IMR-90 (cell line): ENCODE measurements at regions not wholly inside any gene's neighbourhood (a gene's known extent, or its start where the extent isn't known, plus 50 kb on each side); places are given as distances from the start of the nearest gene placed in this dataset.

Experiments
- ATAC-seq: fragments of 200-7000 bp; cut with Tn5 transposase; 2 replicates; pipeline ENCODE4 v1.9.1; 2020; ENCODE audit warnings: low read depth, mild to moderate bottlenecking, moderate library complexity
- BruUV-seq: library from RNA; stranded (reverse); fragments of 400-500 nt; replicated peaks from 2 replicates; lab custom pipeline; 2021; lab: Mats Ljungman, UMichigan
- CTCF ChIA-PET: fragments of 300-600 bp; formaldehyde crosslinking; extraction: SDS; loops from one replicate; lab custom pipeline; 2021; ENCODE audit warnings: antibody characterized with exemption; lab: Yijun Ruan, JAX
- POLR2A ChIA-PET: fragments of 300-600 bp; sonication (Branson Sonifier 250); formaldehyde crosslinking; loops from one replicate; lab custom pipeline; 2022; ENCODE audit warnings: antibody characterized with exemption; ENCODE audit not compliant: unreplicated experiment; lab: Charles Lee
- DNase-seq: peaks from one replicate; pipeline ENCODE4 v3.0.0; 2013
- H2AFZ ChIP-seq: replicated peaks from 2 replicates; pipeline ENCODE3; 2013; ENCODE audit warnings: low read length, mild to moderate bottlenecking; ENCODE audit not compliant: poor library complexity
- H2AK5ac ChIP-seq: 2 replicates; pipeline ENCODE4 v1.6.1; 2013; ENCODE audit warnings: low read depth, low read length, inconsistent platforms
- H2AK9ac ChIP-seq: replicated peaks from 2 replicates; pipeline ENCODE3; 2013; ENCODE audit warnings: mild to moderate bottlenecking, low read depth, low read length, moderate library complexity; ENCODE audit not compliant: poor library complexity
- H2BK120ac ChIP-seq: 2 replicates; pipeline ENCODE4 v1.6.1; 2013; ENCODE audit warnings: low read depth, low read length, inconsistent platforms
- H2BK15ac ChIP-seq: 3 replicates; pipeline ENCODE4 v1.6.1; 2013; ENCODE audit warnings: low read depth, low read length, inconsistent platforms
- H2BK20ac ChIP-seq: 2 replicates; pipeline ENCODE4 v1.6.1; 2013; ENCODE audit warnings: low read depth, mild to moderate bottlenecking, inconsistent platforms, low read length, moderate library complexity
- H2BK5ac ChIP-seq: 2 replicates; pipeline ENCODE4 v1.6.1; 2013; ENCODE audit warnings: mild to moderate bottlenecking, low read depth, low read length, inconsistent platforms; ENCODE audit not compliant: poor library complexity, severe bottlenecking
- H3K14ac ChIP-seq: replicated peaks from 2 replicates; pipeline ENCODE4 v1.6.1; 2013; ENCODE audit warnings: low read depth, low read length, inconsistent platforms
- H3K18ac ChIP-seq: 2 replicates; pipeline ENCODE4 v1.6.1; 2013; ENCODE audit warnings: low read depth, low read length, control low read depth
- H3K23ac ChIP-seq: 2 replicates; pipeline ENCODE4 v1.6.1; 2013; ENCODE audit warnings: low read depth, low read length, inconsistent platforms
- H3K27ac ChIP-seq: 2 replicates; pipeline ENCODE4 v1.5.1; 2013; ENCODE audit warnings: mild to moderate bottlenecking, control low read depth, low read length; ENCODE audit not compliant: insufficient read depth
- H3K27me3 ChIP-seq: 2 replicates; pipeline ENCODE4 v1.6.1; 2013; ENCODE audit warnings: low read length; ENCODE audit not compliant: control insufficient read depth, insufficient read depth
- H3K36me3 ChIP-seq: 2 replicates; pipeline ENCODE4 v1.6.1; 2013; ENCODE audit warnings: low read length, mixed read lengths; ENCODE audit not compliant: control insufficient read depth, insufficient read depth
- H3K4ac ChIP-seq: 2 replicates; pipeline ENCODE4 v1.6.1; 2013; ENCODE audit warnings: low read depth, low read length, inconsistent platforms
- H3K4me1 ChIP-seq: 2 replicates; pipeline ENCODE4 v1.6.1; 2013; ENCODE audit warnings: low read length, mixed read lengths; ENCODE audit not compliant: control insufficient read depth, insufficient read depth
- H3K4me2 ChIP-seq: 2 replicates; pipeline ENCODE4 v1.6.1; 2013; ENCODE audit warnings: low read depth, mild to moderate bottlenecking, control low read depth, low read length, moderate library complexity
- H3K4me3 ChIP-seq: 2 replicates; pipeline ENCODE4 v1.5.1; 2013; ENCODE audit warnings: low read depth, mild to moderate bottlenecking, control low read depth, low read length, moderate library complexity; ENCODE audit not compliant: insufficient read depth
- H3K56ac ChIP-seq: 2 replicates; pipeline ENCODE4 v1.6.1; 2013; ENCODE audit warnings: low read length, inconsistent platforms; ENCODE audit not compliant: insufficient read depth; ENCODE audit errors: extremely low read depth
- H3K79me1 ChIP-seq, 2 experiments: 2 replicates each; pipeline ENCODE4 v1.6.1; 2013; ENCODE audit warnings: low read length in 2 of 2, inconsistent platforms in 1 of 2, low read depth in 1 of 2
- H3K9ac ChIP-seq: 2 replicates; pipeline ENCODE4 v1.6.1; 2013; ENCODE audit warnings: low read depth, low read length, control low read depth
- H3K9me1 ChIP-seq: 2 replicates; pipeline ENCODE4 v1.6.1; 2013; ENCODE audit warnings: low read length, inconsistent platforms; ENCODE audit not compliant: insufficient read depth
- H3K9me3 ChIP-seq: 2 replicates; pipeline ENCODE4 v1.6.1; 2013; ENCODE audit warnings: low read length; ENCODE audit not compliant: control insufficient read depth, insufficient read depth
- H4K20me1 ChIP-seq: 2 replicates; pipeline ENCODE4 v1.6.1; 2013; ENCODE audit warnings: low read length, inconsistent platforms; ENCODE audit not compliant: insufficient read depth
- H4K5ac ChIP-seq: 2 replicates; pipeline ENCODE4 v1.6.1; 2013; ENCODE audit warnings: mild to moderate bottlenecking, low read depth, low read length, control low read depth
- H4K8ac ChIP-seq, 2 experiments: 2 replicates each; pipeline ENCODE4 v1.6.1; 2013; ENCODE audit warnings: low read depth in 2 of 2, low read length in 2 of 2, control low read depth in 1 of 2, inconsistent platforms in 1 of 2
- H4K91ac ChIP-seq: 2 replicates; pipeline ENCODE4 v1.6.1; 2013; ENCODE audit warnings: low read depth, low read length, inconsistent platforms; ENCODE audit not compliant: insufficient read depth
- MAFK ChIP-seq: IDR thresholded peaks from 2 replicates; pipeline ENCODE4 v1.6.1; 2012; ENCODE audit warnings: low read depth, low read length, improper control_type of control experiment
- SMC3 ChIP-seq: fragments of 150-350 bp; IDR thresholded peaks from 2 replicates; pipeline ENCODE4 v1.6.1; 2016; ENCODE audit warnings: low read depth, mild to moderate bottlenecking, antibody characterized with exemption, low read length, moderate library complexity
- dilution Hi-C: fragments of 300-500 bp; cut with HindIII; formaldehyde crosslinking; loops from one replicate; pipeline ENCODE4 v1.14.3; 2018; ENCODE audit warnings: low sequenced_read_pairs; ENCODE audit not compliant: unreplicated experiment
- in situ Hi-C: fragments of 300-500 bp; cut with MboI; formaldehyde crosslinking; loops from 3 replicates; pipeline ENCODE4 v1.14.3; 2019; ENCODE audit warnings: low sequenced_read_pairs, inconsistent platforms, mixed read lengths
- intact Hi-C: fragments of 100-400 bp; cut with micrococcal nuclease; formaldehyde crosslinking; loops from 2 replicates; pipeline ENCODE4 v1.10.0; 2022

DNA sequence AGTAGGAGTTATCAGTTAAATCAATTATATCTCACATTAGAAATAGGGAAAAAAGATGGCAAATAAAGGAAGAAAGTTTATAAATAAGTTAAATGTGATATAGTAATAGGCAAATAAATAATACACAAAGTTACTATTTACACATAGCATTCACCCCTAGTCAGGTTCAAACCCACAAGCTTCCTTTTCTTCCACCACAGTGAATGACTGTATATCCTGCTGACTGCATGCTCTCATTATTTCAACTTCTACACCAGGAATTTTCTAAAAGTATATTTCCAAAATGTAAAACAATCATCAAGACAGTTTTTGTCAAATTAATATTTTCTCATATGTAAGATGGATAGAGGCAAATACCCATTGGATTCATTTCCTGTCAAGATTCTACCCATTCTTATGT lies 548.6 kb upstream of the SLITRK5 start:
- H3K23ac ChIP-seq: no peak overlapping the region
- no peaks in the 10 kb centered on the region for H3K79me1 ChIP-seq
- H4K20me1 ChIP-seq: no peaks in the 10 kb centered on the region
- no peak for TF ChIP-seq SMC3
- 0 out of 2 replicates have a peak, but pooled peaks have one; percentile 6 for TF ChIP-seq MAFK
- H3K9me3 ChIP-seq: no peaks in the 10 kb centered on the region
- H2AFZ ChIP-seq: no peak overlapping the region
- peaks cover 3% of the 10 kb centered on the region for H3K4me1 ChIP-seq
- no peak overlapping the region for H3K14ac ChIP-seq
- dilution Hi-C loops: no loop called here
- H2BK120ac ChIP-seq: peak overlapping the region; percentile 88; the same call in 1 of the 2 replicates
- peak overlapping the region; percentile 46 for H3K18ac ChIP-seq
- H2AK9ac ChIP-seq: no peak overlapping the region
- H2AK5ac ChIP-seq: no peak overlapping the region
- no peak overlapping the region for H3K4me3 ChIP-seq
- H3K27me3 ChIP-seq: no peaks in the 10 kb centered on the region
- H2BK5ac ChIP-seq: peak overlapping the region; percentile 93
- H3K4me2 ChIP-seq: no peak overlapping the region
- in situ Hi-C loops: no loop called here
- H4K8ac ChIP-seq: 0 out of 4 replicates have a peak overlapping the region, but pooled peaks of 1 of the 2 experiments have one; percentile 12
- intact Hi-C loops: no loop called here
- no peak overlapping the region for H3K56ac ChIP-seq
- ChIA-PET CTCF (interaction anchor here (0.9 kb wide), 1 partner anchor 151 kb away, joined by 3 read pairs; no protein-coding TSS in a partner anchor), POLR2A (no interaction called here)
- H3K36me3 ChIP-seq: no peaks in the 10 kb centered on the region
- H3K9ac ChIP-seq: no peak overlapping the region
- no TSS peak for BruUV-seq
- ATAC-seq (no peak), DNase-seq (peak; percentile 68)
- H4K91ac ChIP-seq: no peak overlapping the region
- no peak overlapping the region for H3K4ac ChIP-seq
- peaks cover 3% of the 10 kb centered on the region for H3K9me1 ChIP-seq
- no peak overlapping the region for H3K27ac ChIP-seq
- H2BK20ac ChIP-seq: peak overlapping the region; percentile 82; the same call in 1 of the 2 replicates
- H2BK15ac ChIP-seq: no peak overlapping the region
- peak overlapping the region; percentile 53 for H4K5ac ChIP-seq
